AG09319 (cell line): ENCODE measurements at regions not wholly inside any gene's neighbourhood (a gene's known extent, or its start where the extent isn't known, plus 50 kb on each side); places are given as distances from the start of the nearest gene placed in this dataset.

Source experiments
- DNase-seq: peaks from one replicate; pipeline ENCODE4 v3.0.0-alpha.2; 2010; ENCODE audit warnings: low read depth; ENCODE audit errors: extremely low read depth
- CTCF ChIP-seq: IDR thresholded peaks from 2 replicates; pipeline ENCODE4 v1.5.1; 2011; ENCODE audit warnings: low read depth, mild to moderate bottlenecking, inconsistent platforms, low read length, moderate library complexity

- TF ChIP-seq CTCF, result no peak
- no peak for DNase-seq
Observed at GRCh38 chr1:81471255-81471654, 329.5 kb upstream of the ADGRL2 start.

GRCh38 chr1:81470275-81470674, 330.5 kb upstream of the ADGRL2 start:
- no peak for DNase-seq
- no peak for TF ChIP-seq CTCF

GRCh38 chr1:81467383-81467782, 333.4 kb upstream of the ADGRL2 start:
- TF ChIP-seq CTCF, result no peak
- no peak for DNase-seq

GRCh38 chr1:81466961-81467360, 333.8 kb upstream of the ADGRL2 start:
- TF ChIP-seq CTCF, result no peak
- no peak for DNase-seq

- DNase-seq, result no peak
- no peak for TF ChIP-seq CTCF
Observed at GRCh38 chr1:81463936-81464837, 336.5 kb upstream of the ADGRL2 start.

- no peak for TF ChIP-seq CTCF
- no peak for DNase-seq
Observed at GRCh38 chr1:81459043-81459442, 341.7 kb upstream of the ADGRL2 start.

- DNase-seq, result no peak
- no peak for TF ChIP-seq CTCF
Observed at GRCh38 chr1:81458186-81458585, 342.5 kb upstream of the ADGRL2 start.
